K562 (cell line): ENCODE measurements at regions not wholly inside any gene's neighbourhood (a gene's known extent, or its start where the extent isn't known, plus 50 kb on each side); places are given as distances from the start of the nearest gene placed in this dataset.

Experiments used
- ATF7 ChIP-seq: fragments of 450-650 bp; IDR thresholded peaks from 2 replicates; pipeline ENCODE4 v1.7.1; 2014; ENCODE audit warnings: mild to moderate bottlenecking, moderate library complexity
- EP300 ChIP-seq: IDR thresholded peaks from 2 replicates; pipeline ENCODE4 v1.6.1; 2012; ENCODE audit warnings: low read length, improper control_type of control experiment
- EZH2 ChIP-seq: IDR thresholded peaks from 2 replicates; pipeline ENCODE4 v1.6.1; 2012; ENCODE audit warnings: low read depth, mild to moderate bottlenecking, inconsistent platforms, low read length, borderline replicate concordance
- IFI16 ChIP-seq: fragments of 250-450 bp; sonication (Bioruptor Pico); IDR thresholded peaks from 2 replicates; pipeline ENCODE4 v2.1.2; 2022; ENCODE audit warnings: mild to moderate bottlenecking, inconsistent platforms
- POLR2A ChIP-seq: fragments of 450-650 bp; conservative IDR thresholded peaks from 2 replicates; pipeline ENCODE4 v1.6.1; 2016
- RAD21 ChIP-seq, 2 experiments: fragments of 250-450 bp in 1 of 2; fragments of 450-650 bp in 1 of 2; sonication (Bioruptor Pico) in 1 of 2; formaldehyde crosslinking in 1 of 2; IDR thresholded peaks in 1 of 2; conservative IDR thresholded peaks in 1 of 2; 2 replicates each; pipeline versions ENCODE4 v1.4.0 to v1.8.0; 2020 to 2022; ENCODE audit warnings: mild to moderate bottlenecking in 2 of 2, moderate library complexity in 1 of 2
- ZNF24 ChIP-seq: fragments of 450-650 bp; IDR thresholded peaks from 2 replicates; pipeline ENCODE4 v1.6.1; 2016
- ZNF274 ChIP-seq: IDR thresholded peaks from 2 replicates; pipeline ENCODE4 v1.6.1; 2011; ENCODE audit warnings: low read depth, mild to moderate bottlenecking, low read length, moderate library complexity, borderline replicate concordance
- ZNF3 ChIP-seq: fragments of 250-450 bp; sonication (Bioruptor Pico); IDR thresholded peaks from 2 replicates; pipeline ENCODE4 v1.5.0; 2021; ENCODE audit warnings: mild to moderate bottlenecking, moderate library complexity
- TF ChIP-seq, protein P1 (sequence below): sonication (generic); formaldehyde crosslinking; IDR thresholded peaks from 2 replicates; pipeline ENCODE4 v1.5.0; 2020; ENCODE audit warnings: missing genetic modification reagents
- TF ChIP-seq, protein P2 (sequence below), 3 experiments: IDR thresholded peaks in 2 of 3; conservative IDR thresholded peaks in 1 of 3; 2 replicates each; pipeline ENCODE4 v1.5.1; 2011 to 2012; ENCODE audit warnings: low read length in 3 of 3, mild to moderate bottlenecking in 3 of 3, control low read depth in 2 of 3, improper control_type of control experiment in 1 of 3, inconsistent platforms in 1 of 3, low read depth in 1 of 3, mixed read lengths in 1 of 3, moderate library complexity in 1 of 3; ENCODE audit not compliant: insufficient read depth in 2 of 3

DNA sequence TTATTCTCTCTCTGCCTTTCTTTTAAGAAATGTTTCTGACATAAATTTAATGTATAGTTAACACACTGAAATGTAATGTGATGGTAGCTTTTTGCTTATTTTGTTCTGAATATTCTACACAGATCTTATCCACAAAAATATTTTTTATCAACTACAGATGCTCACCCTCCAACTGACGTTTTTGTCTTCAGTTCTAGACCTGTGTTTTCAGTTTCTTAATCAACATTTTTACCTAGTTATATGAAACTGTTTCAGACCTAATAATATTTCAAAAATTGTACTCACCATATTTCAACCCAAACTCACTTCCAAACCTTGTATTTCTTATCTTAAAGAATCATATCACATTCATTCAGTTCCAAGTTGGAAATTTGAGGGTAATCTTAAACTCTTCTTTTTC, 452.8 kb downstream of the RFPL4B start:
- TF ChIP-seq, protein P1, sequence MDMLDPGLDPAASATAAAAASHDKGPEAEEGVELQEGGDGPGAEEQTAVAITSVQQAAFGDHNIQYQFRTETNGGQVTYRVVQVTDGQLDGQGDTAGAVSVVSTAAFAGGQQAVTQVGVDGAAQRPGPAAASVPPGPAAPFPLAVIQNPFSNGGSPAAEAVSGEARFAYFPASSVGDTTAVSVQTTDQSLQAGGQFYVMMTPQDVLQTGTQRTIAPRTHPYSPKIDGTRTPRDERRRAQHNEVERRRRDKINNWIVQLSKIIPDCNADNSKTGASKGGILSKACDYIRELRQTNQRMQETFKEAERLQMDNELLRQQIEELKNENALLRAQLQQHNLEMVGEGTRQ (CRISPR knock-in tag) = no peak
- TF ChIP-seq ATF7 = no peak
- TF ChIP-seq RAD21 (CRISPR knock-in tag; conservative IDR thresholded peaks at IDR 0.05 in 1 of 2, IDR thresholded peaks at IDR 0.05 in 1 of 2) = no peak
- no peak for TF ChIP-seq ZNF3 (CRISPR knock-in tag)
- TF ChIP-seq, protein P2, sequence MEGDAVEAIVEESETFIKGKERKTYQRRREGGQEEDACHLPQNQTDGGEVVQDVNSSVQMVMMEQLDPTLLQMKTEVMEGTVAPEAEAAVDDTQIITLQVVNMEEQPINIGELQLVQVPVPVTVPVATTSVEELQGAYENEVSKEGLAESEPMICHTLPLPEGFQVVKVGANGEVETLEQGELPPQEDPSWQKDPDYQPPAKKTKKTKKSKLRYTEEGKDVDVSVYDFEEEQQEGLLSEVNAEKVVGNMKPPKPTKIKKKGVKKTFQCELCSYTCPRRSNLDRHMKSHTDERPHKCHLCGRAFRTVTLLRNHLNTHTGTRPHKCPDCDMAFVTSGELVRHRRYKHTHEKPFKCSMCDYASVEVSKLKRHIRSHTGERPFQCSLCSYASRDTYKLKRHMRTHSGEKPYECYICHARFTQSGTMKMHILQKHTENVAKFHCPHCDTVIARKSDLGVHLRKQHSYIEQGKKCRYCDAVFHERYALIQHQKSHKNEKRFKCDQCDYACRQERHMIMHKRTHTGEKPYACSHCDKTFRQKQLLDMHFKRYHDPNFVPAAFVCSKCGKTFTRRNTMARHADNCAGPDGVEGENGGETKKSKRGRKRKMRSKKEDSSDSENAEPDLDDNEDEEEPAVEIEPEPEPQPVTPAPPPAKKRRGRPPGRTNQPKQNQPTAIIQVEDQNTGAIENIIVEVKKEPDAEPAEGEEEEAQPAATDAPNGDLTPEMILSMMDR (IDR thresholded peaks at IDR 0.05 in 2 of 3, conservative IDR thresholded peaks at IDR 0.05 in 1 of 3; ENCODE audit: insufficient read depth in 2 of 3, low read depth in 1 of 3, low read length in 3 of 3) = no peak
- TF ChIP-seq IFI16 = no peak
- TF ChIP-seq POLR2A = no peak
- no peak for TF ChIP-seq ZNF24
- TF ChIP-seq ZNF274 = no peak
- TF ChIP-seq EP300 = no peak
- no peak for TF ChIP-seq EZH2
